ENCODE measurements at regions not wholly inside any gene's neighbourhood (a gene's known extent, or its start where the extent isn't known, plus 50 kb on each side); places are given as distances from the start of the nearest gene placed in this dataset.

GRCh38 chr20:60806824-60807223 is 445.2 kb upstream of the CDH4 start:
- Histone ChIP-seq H3K27me3 (ENCODE audit: insufficient read depth, poor library complexity, severe bottlenecking) (no peaks in the 10 kb centered on the region), H3K27ac (replicated peaks) (no peak overlapping the region)

GRCh38 chr20:60808003-60808672 is 443.9 kb upstream of the CDH4 start:
- Histone ChIP-seq H3K27ac (replicated peaks) (no peak overlapping the region), H3K27me3 (ENCODE audit: insufficient read depth, poor library complexity, severe bottlenecking) (no peaks in the 10 kb centered on the region), H3K4me3 (replicated peaks; ENCODE audit: insufficient read depth, low read length) (no peak overlapping the region)
- no peak for DNase-seq (ENCODE audit: low read depth in 1 of 2, low spot score in 1 of 2)
- TF ChIP-seq SPI1 (IDR thresholded peaks at IDR 0.05; ENCODE audit: borderline replicate concordance, low read depth): no peak
- TF ChIP-seq GABPA (IDR thresholded peaks at IDR 0.05; ENCODE audit: low read depth): no peak
- no peak for TF ChIP-seq REST (IDR thresholded peaks at IDR 0.05; ENCODE audit: insufficient replicate concordance, low read depth)
- TF ChIP-seq POLR2AphosphoS5 (IDR thresholded peaks at IDR 0.05; ENCODE audit: low read depth): no peak
- no peak for TF ChIP-seq CTCF (IDR thresholded peaks at IDR 0.05; ENCODE audit: insufficient read depth, low read length)

More at GRCh38 chr20:60806824-60807223, 445.2 kb upstream of the CDH4 start:
- DNase-seq (ENCODE audit: low read depth in 1 of 2, low spot score in 1 of 2): no peak
- no peak for TF ChIP-seq GABPA (IDR thresholded peaks at IDR 0.05; ENCODE audit: low read depth)
- TF ChIP-seq CTCF (IDR thresholded peaks at IDR 0.05; ENCODE audit: insufficient read depth, low read length): no peak
- TF ChIP-seq POLR2AphosphoS5 (IDR thresholded peaks at IDR 0.05; ENCODE audit: low read depth): no peak
- TF ChIP-seq SPI1 (IDR thresholded peaks at IDR 0.05; ENCODE audit: borderline replicate concordance, low read depth): no peak
- TF ChIP-seq REST (IDR thresholded peaks at IDR 0.05; ENCODE audit: insufficient replicate concordance, low read depth): no peak
- H3K4me3 ChIP-seq (replicated peaks; ENCODE audit: insufficient read depth, low read length): no peak overlapping the region

- TF ChIP-seq CTCF (IDR thresholded peaks at IDR 0.05; ENCODE audit: insufficient read depth, low read length): no peak
- no peak for TF ChIP-seq REST (IDR thresholded peaks at IDR 0.05; ENCODE audit: insufficient replicate concordance, low read depth)
- TF ChIP-seq SPI1 (IDR thresholded peaks at IDR 0.05; ENCODE audit: borderline replicate concordance, low read depth): no peak
- TF ChIP-seq GABPA (IDR thresholded peaks at IDR 0.05; ENCODE audit: low read depth): no peak
- TF ChIP-seq POLR2AphosphoS5 (IDR thresholded peaks at IDR 0.05; ENCODE audit: low read depth): no peak
- Histone ChIP-seq H3K27ac (replicated peaks) (no peak overlapping the region), H3K27me3 (ENCODE audit: insufficient read depth, poor library complexity, severe bottlenecking) (no peaks in the 10 kb centered on the region), H3K4me3 (replicated peaks; ENCODE audit: insufficient read depth, low read length) (no peak overlapping the region)
- no peak for DNase-seq (ENCODE audit: low read depth in 1 of 2, low spot score in 1 of 2)
Observed at GRCh38 chr20:60808701-60809100, 443.4 kb upstream of the CDH4 start.

All from HL-60 (cell line).